HEK293 (cell line): ENCODE measurements at regions not wholly inside any gene's neighbourhood (a gene's known extent, or its start where the extent isn't known, plus 50 kb on each side); places are given as distances from the start of the nearest gene placed in this dataset.

ENCODE experiments used
- CTCF ChIA-PET: fragments of 350-600 bp; formaldehyde crosslinking; extraction: SDS; loops from one replicate; lab custom pipeline; 2021; ENCODE audit warnings: antibody characterized with exemption; lab: Yijun Ruan, JAX
- POLR2A ChIA-PET: fragments of 300-600 bp; formaldehyde crosslinking; extraction: SDS; loops from one replicate; lab custom pipeline; 2020; ENCODE audit warnings: antibody characterized with exemption, inconsistent platforms; lab: Yijun Ruan, JAX
- H3K27ac ChIP-seq: fragments of 200-500 bp; sonication (Bioruptor generic); 2 replicates; pipeline ENCODE4 v1.5.1; 2014; ENCODE audit warnings: low read depth, low read length, control low read depth, inconsistent platforms; ENCODE audit errors: extremely low read depth
- H3K36me3 ChIP-seq, 2 experiments: fragments of 200-500 bp in 1 of 2; sonication (Bioruptor generic) in 1 of 2; 1 replicate in 1 of 2; 2 replicates in 1 of 2; pipeline ENCODE4 v1.5.1; 2014 to 2017; ENCODE audit warnings: inconsistent platforms in 2 of 2, low read length in 2 of 2; ENCODE audit not compliant: control insufficient read depth in 2 of 2, insufficient read depth in 1 of 2
- H3K4me1 ChIP-seq: fragments of 200-500 bp; sonication (Bioruptor generic); 2 replicates; pipeline ENCODE4 v1.5.1; 2014; ENCODE audit warnings: mild to moderate bottlenecking, low read length, inconsistent platforms; ENCODE audit not compliant: control insufficient read depth, insufficient read depth
- H3K4me3 ChIP-seq: 2 replicates; pipeline ENCODE4 v1.5.1; 2011; ENCODE audit warnings: low read depth, mild to moderate bottlenecking, control low read depth, low read length, moderate library complexity
- H3K9me3 ChIP-seq: fragments of 200-500 bp; sonication (Bioruptor generic); 2 replicates; pipeline ENCODE4 v1.5.1; 2014; ENCODE audit warnings: low read depth, low read length, inconsistent platforms; ENCODE audit not compliant: control insufficient read depth, insufficient read depth
- BCL6B ChIP-seq: fragments of 450-650 bp; formaldehyde crosslinking; IDR thresholded peaks from 2 replicates; pipeline ENCODE4 v1.5.1; 2017; ENCODE audit warnings: missing biosample characterization, missing genetic modification characterization
- KLF8 ChIP-seq: fragments of 450-650 bp; formaldehyde crosslinking; IDR thresholded peaks from 2 replicates; pipeline ENCODE4 v1.5.1; 2016; ENCODE audit warnings: missing biosample characterization, missing genetic modification characterization
- KLF9 ChIP-seq: fragments of 450-650 bp; formaldehyde crosslinking; IDR thresholded peaks from 2 replicates; pipeline ENCODE4 v1.5.1; 2016; ENCODE audit warnings: missing biosample characterization, missing genetic modification characterization, low read depth
- MYNN ChIP-seq: fragments of 450-650 bp; formaldehyde crosslinking; IDR thresholded peaks from 2 replicates; pipeline ENCODE4 v1.5.1; 2016; ENCODE audit warnings: missing biosample characterization, missing genetic modification characterization, borderline replicate concordance
- OVOL3 ChIP-seq: fragments of 450-650 bp; formaldehyde crosslinking; IDR thresholded peaks from 2 replicates; pipeline ENCODE4 v1.5.1; 2016; ENCODE audit warnings: missing biosample characterization, missing genetic modification characterization
- SP7 ChIP-seq: fragments of 450-650 bp; formaldehyde crosslinking; IDR thresholded peaks from 2 replicates; pipeline ENCODE4 v1.5.1; 2016; ENCODE audit warnings: missing biosample characterization, missing genetic modification characterization
- ZBTB21 ChIP-seq: fragments of 450-650 bp; formaldehyde crosslinking; IDR thresholded peaks from 2 replicates; pipeline ENCODE4 v1.5.1; 2017; ENCODE audit warnings: missing biosample characterization, missing genetic modification characterization
- ZNF112 ChIP-seq: fragments of 450-650 bp; formaldehyde crosslinking; IDR thresholded peaks from 2 replicates; pipeline ENCODE4 v1.5.0; 2017; ENCODE audit warnings: missing biosample characterization, missing genetic modification characterization
- ZNF114 ChIP-seq: fragments of 450-650 bp; formaldehyde crosslinking; IDR thresholded peaks from 2 replicates; pipeline ENCODE4 v1.5.0; 2017; ENCODE audit warnings: missing biosample characterization, missing genetic modification characterization
- ZNF133 ChIP-seq: fragments of 450-650 bp; formaldehyde crosslinking; IDR thresholded peaks from 2 replicates; pipeline ENCODE4 v1.5.1; 2016; ENCODE audit warnings: missing biosample characterization, missing genetic modification characterization
- ZNF138 ChIP-seq: fragments of 450-650 bp; formaldehyde crosslinking; IDR thresholded peaks from 2 replicates; pipeline ENCODE4 v1.5.1; 2016; ENCODE audit warnings: missing biosample characterization, missing genetic modification characterization, borderline replicate concordance
- ZNF140 ChIP-seq: fragments of 450-650 bp; formaldehyde crosslinking; IDR thresholded peaks from 2 replicates; pipeline ENCODE4 v1.5.1; 2016; ENCODE audit warnings: missing biosample characterization, missing genetic modification characterization
- ZNF155 ChIP-seq: fragments of 450-650 bp; formaldehyde crosslinking; IDR thresholded peaks from 2 replicates; pipeline ENCODE4 v1.5.1; 2016; ENCODE audit warnings: missing biosample characterization, missing genetic modification characterization
- ZNF16 ChIP-seq: fragments of 450-650 bp; formaldehyde crosslinking; IDR thresholded peaks from 2 replicates; pipeline ENCODE4 v1.5.1; 2016; ENCODE audit warnings: low read depth, missing biosample characterization, missing genetic modification characterization
- ZNF2 ChIP-seq: fragments of 450-650 bp; formaldehyde crosslinking; IDR thresholded peaks from 2 replicates; pipeline ENCODE4 v1.5.1; 2016; ENCODE audit warnings: missing biosample characterization, missing genetic modification characterization
- ZNF324 ChIP-seq: fragments of 450-650 bp; formaldehyde crosslinking; IDR thresholded peaks from 2 replicates; pipeline ENCODE4 v1.5.1; 2016; ENCODE audit warnings: missing biosample characterization, missing genetic modification characterization
- ZNF366 ChIP-seq: fragments of 450-650 bp; formaldehyde crosslinking; conservative IDR thresholded peaks from 2 replicates; pipeline ENCODE4 v1.5.1; 2016; ENCODE audit warnings: missing biosample characterization, missing genetic modification characterization
- ZNF585B ChIP-seq: fragments of 450-650 bp; formaldehyde crosslinking; IDR thresholded peaks from 2 replicates; pipeline ENCODE4 v1.5.1; 2016; ENCODE audit warnings: missing biosample characterization, missing genetic modification characterization
- ZNF654 ChIP-seq: fragments of 450-650 bp; formaldehyde crosslinking; IDR thresholded peaks from 2 replicates; pipeline ENCODE4 v1.5.1; 2016; ENCODE audit warnings: low read depth, missing biosample characterization, missing genetic modification characterization
- ZNF660 ChIP-seq: fragments of 450-650 bp; IDR thresholded peaks from 2 replicates; pipeline ENCODE4 v1.5.1; 2018; ENCODE audit warnings: missing biosample characterization, mild to moderate bottlenecking, missing genetic modification characterization
- ZNF664 ChIP-seq: fragments of 450-650 bp; formaldehyde crosslinking; IDR thresholded peaks from 2 replicates; pipeline ENCODE4 v1.5.1; 2016; ENCODE audit warnings: missing biosample characterization, missing genetic modification characterization
- ZNF692 ChIP-seq: fragments of 450-650 bp; formaldehyde crosslinking; IDR thresholded peaks from 2 replicates; pipeline ENCODE4 v1.5.1; 2016; ENCODE audit warnings: missing biosample characterization, missing genetic modification characterization
- ZNF707 ChIP-seq: fragments of 450-650 bp; formaldehyde crosslinking; IDR thresholded peaks from 2 replicates; pipeline ENCODE4 v1.5.1; 2016; ENCODE audit warnings: missing biosample characterization, missing genetic modification characterization
- ZSCAN16 ChIP-seq: fragments of 450-650 bp; formaldehyde crosslinking; IDR thresholded peaks from 2 replicates; pipeline ENCODE4 v1.5.1; 2016; ENCODE audit warnings: missing biosample characterization, missing genetic modification characterization
- ZSCAN5A ChIP-seq: fragments of 450-650 bp; formaldehyde crosslinking; IDR thresholded peaks from 2 replicates; pipeline ENCODE4 v1.5.1; 2016; ENCODE audit warnings: missing biosample characterization, missing genetic modification characterization

- ChIA-PET POLR2A (no interaction called here), CTCF (interaction anchor here (0.6 kb wide), 1 partner anchor 14 kb away, joined by 3 read pairs; no protein-coding TSS in a partner anchor)
- Histone ChIP-seq H3K4me1 (no peaks in the 10 kb centered on the region), H3K27ac (no peak overlapping the region), H3K9me3 (no peaks in the 10 kb centered on the region), H3K4me3 (no peak overlapping the region), H3K36me3 (no peaks in the 10 kb centered on the region)
- TF ChIP-seq ZNF707 (tag by site-specific recombination) (no peak), SP7 (tag by site-specific recombination) (no peak), ZNF114 (tag by site-specific recombination) (no peak), BCL6B (tag by site-specific recombination) (no peak), ZNF366 (tag by site-specific recombination) (no peak), ZNF2 (tag by site-specific recombination) (no peak), KLF8 (no peak), ZNF16 (tag by site-specific recombination) (no peak), ZSCAN16 (no peak), ZNF692 (no peak), ZNF664 (tag by site-specific recombination) (no peak), ZNF138 (tag by site-specific recombination) (no peak), ZNF155 (tag by site-specific recombination) (no peak), KLF9 (tag by site-specific recombination) (no peak), OVOL3 (no peak), ZNF654 (tag by site-specific recombination) (no peak), ZSCAN5A (tag by site-specific recombination) (no peak), MYNN (tag by site-specific recombination) (no peak), ZNF112 (no peak), ZNF133 (tag by site-specific recombination) (no peak)
These were observed 981.8 kb downstream of the ROBO2 start for GRCh38 chr3:78021710-78022109.

- Histone ChIP-seq H3K27ac (no peak overlapping the region), H3K4me3 (no peak overlapping the region), H3K36me3 (no peaks in the 10 kb centered on the region), H3K4me1 (no peaks in the 10 kb centered on the region), H3K9me3 (no peaks in the 10 kb centered on the region)
- ChIA-PET CTCF (no interaction called here), POLR2A (no interaction called here)
- TF ChIP-seq ZNF140 (tag by site-specific recombination): no peak
- TF ChIP-seq ZNF660: peak; percentile 55; the same call in 1 of the 2 replicates
- TF ChIP-seq BCL6B (tag by site-specific recombination): no peak
- TF ChIP-seq ZBTB21: no peak
- TF ChIP-seq ZNF324: no peak
- no peak for TF ChIP-seq ZNF585B (tag by site-specific recombination)
These were observed 982.3 kb downstream of the ROBO2 start for GRCh38 chr3:78022232-78022631.
